PFSK-1 (cell line): ENCODE measurements at regions not wholly inside any gene's neighbourhood (a gene's known extent, or its start where the extent isn't known, plus 50 kb on each side); places are given as distances from the start of the nearest gene placed in this dataset.

Source experiments
- POLR2AphosphoS5 ChIP-seq: IDR thresholded peaks from 2 replicates; pipeline ENCODE4 v1.6.1; 2012; ENCODE audit warnings: low read depth, mild to moderate bottlenecking, control low read depth, low read length, moderate library complexity
- TAF1 ChIP-seq: IDR thresholded peaks from 2 replicates; pipeline ENCODE4 v1.6.1; 2012; ENCODE audit warnings: low read length, control low read depth, borderline replicate concordance; ENCODE audit not compliant: insufficient read depth

GRCh38 chr5:110899566-110900412 lies 161.0 kb downstream of the SLC25A46 start:
- TF ChIP-seq TAF1 (no peak), POLR2AphosphoS5 (no peak)
